Left renal pelvis (tissue), 4 donors: ENCODE measurements at regions not wholly inside any gene's neighbourhood (a gene's known extent, or its start where the extent isn't known, plus 50 kb on each side); places are given as distances from the start of the nearest gene placed in this dataset.
"Not testable (repeated sequence)": the region's sequence is repeated elsewhere in the genome, so short reads cannot be mapped to it uniquely, and the experiment has no call there.

Experiments used
- DNase-seq, 4 donors: peaks; one replicate each; pipeline ENCODE4 v3.0.0-alpha.2; 2013; ENCODE audit warnings: low read depth in 4 of 4, low spot score in 3 of 4

- DNase-seq: no peak
These were observed 775.9 kb downstream of the CENPC start for GRCh38 chr4:66769441-66769840.

- no peak for DNase-seq
These were observed 777.9 kb downstream of the CENPC start for GRCh38 chr4:66767442-66767841.

- DNase-seq: no peak
These were observed 778.7 kb downstream of the CENPC start for GRCh38 chr4:66766557-66766956.

GRCh38 chr4:66750273-66750672, 795.0 kb downstream of the CENPC start:
- DNase-seq: no peak

GRCh38 chr4:66746918-66747317, 798.4 kb downstream of the CENPC start:
- DNase-seq: not testable (repeated sequence)

GRCh38 chr4:66741081-66741480, 804.2 kb downstream of the CENPC start:
- no peak for DNase-seq

GRCh38 chr4:66736606-66737005, 808.7 kb downstream of the CENPC start:
- DNase-seq: no peak

- DNase-seq: no peak
These were observed 817.0 kb downstream of the CENPC start for GRCh38 chr4:66728280-66728679.

- not testable (repeated sequence) for DNase-seq
These were observed 832.9 kb downstream of the CENPC start for GRCh38 chr4:66712301-66712921.

GRCh38 chr4:66704243-66704642, 841.1 kb downstream of the CENPC start:
- DNase-seq: no peak

GRCh38 chr4:66694739-66695138, 850.6 kb downstream of the CENPC start:
- DNase-seq: no peak

- no peak for DNase-seq
These were observed 851.6 kb downstream of the CENPC start for GRCh38 chr4:66693694-66694093.

- DNase-seq: no peak
These were observed 854.2 kb downstream of the CENPC start for GRCh38 chr4:66691101-66691500.

GRCh38 chr4:66688674-66689073, 856.6 kb downstream of the CENPC start:
- DNase-seq: no peak

GRCh38 chr4:66687459-66687858, 857.8 kb downstream of the CENPC start:
- no peak for DNase-seq

- no peak for DNase-seq
These were observed 863.3 kb downstream of the CENPC start for GRCh38 chr4:66681962-66682361.

- no peak for DNase-seq
These were observed 878.1 kb downstream of the CENPC start for GRCh38 chr4:66667249-66667648.

GRCh38 chr4:66662620-66663019, 882.7 kb downstream of the CENPC start:
- DNase-seq: no peak

GRCh38 chr4:66658809-66659208, 886.5 kb downstream of the CENPC start:
- no peak for DNase-seq

GRCh38 chr4:66655505-66655904, 889.8 kb downstream of the CENPC start:
- DNase-seq: no peak

GRCh38 chr4:66653937-66654336, 891.4 kb downstream of the CENPC start:
- DNase-seq: no peak

- no peak for DNase-seq
These were observed 896.1 kb downstream of the CENPC start for GRCh38 chr4:66649236-66649635.

GRCh38 chr4:66647926-66648325, 897.4 kb downstream of the CENPC start:
- no peak for DNase-seq
